C1 segment of cervical spinal cord (tissue), 14 donors: ENCODE measurements at regions not wholly inside any gene's neighbourhood (a gene's known extent, or its start where the extent isn't known, plus 50 kb on each side); places are given as distances from the start of the nearest gene placed in this dataset.
"Not testable (repeated sequence)": the region's sequence is repeated elsewhere in the genome, so short reads cannot be mapped to it uniquely, and the experiment has no call there.

Experiments
- DNase-seq, 14 donors: peaks; one replicate each; lab custom pipeline; 2025; lab: John Stamatoyannopoulos, UW

DNA sequence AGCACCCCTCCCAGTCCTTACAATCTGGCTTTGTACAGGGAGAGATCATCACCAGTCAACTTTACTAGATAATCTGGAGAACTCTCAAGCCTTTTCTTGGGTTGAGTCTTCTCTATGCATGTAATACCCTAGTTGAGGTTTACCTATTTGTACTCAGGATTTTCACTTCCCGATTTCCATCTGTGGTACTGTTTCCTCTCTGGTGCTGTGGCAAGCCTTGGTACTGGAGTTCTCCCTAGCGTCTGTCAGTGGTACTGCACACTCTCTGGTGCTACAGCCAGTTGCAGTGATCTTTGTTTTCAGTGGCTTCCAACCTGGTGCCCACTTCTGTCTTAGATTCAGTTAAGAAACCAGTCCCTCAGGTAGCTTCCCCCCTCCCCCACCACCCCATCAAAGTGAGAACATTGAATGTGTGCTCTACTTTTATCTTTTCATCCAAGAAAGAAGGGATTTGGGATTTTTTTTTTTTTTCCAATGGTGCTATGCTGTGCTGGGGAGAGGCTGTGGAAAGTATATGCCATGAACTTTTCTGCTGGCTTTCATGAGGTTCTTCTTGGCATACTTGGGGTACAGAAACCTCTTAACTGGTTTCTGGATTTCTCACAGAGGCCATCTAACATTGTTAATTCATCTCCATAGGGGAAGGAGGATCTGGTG, 69.4 kb upstream of the EVL start:
- peak in 5 of 14 donors; percentile 11 to 30 (median 18) for DNase-seq

DNA sequence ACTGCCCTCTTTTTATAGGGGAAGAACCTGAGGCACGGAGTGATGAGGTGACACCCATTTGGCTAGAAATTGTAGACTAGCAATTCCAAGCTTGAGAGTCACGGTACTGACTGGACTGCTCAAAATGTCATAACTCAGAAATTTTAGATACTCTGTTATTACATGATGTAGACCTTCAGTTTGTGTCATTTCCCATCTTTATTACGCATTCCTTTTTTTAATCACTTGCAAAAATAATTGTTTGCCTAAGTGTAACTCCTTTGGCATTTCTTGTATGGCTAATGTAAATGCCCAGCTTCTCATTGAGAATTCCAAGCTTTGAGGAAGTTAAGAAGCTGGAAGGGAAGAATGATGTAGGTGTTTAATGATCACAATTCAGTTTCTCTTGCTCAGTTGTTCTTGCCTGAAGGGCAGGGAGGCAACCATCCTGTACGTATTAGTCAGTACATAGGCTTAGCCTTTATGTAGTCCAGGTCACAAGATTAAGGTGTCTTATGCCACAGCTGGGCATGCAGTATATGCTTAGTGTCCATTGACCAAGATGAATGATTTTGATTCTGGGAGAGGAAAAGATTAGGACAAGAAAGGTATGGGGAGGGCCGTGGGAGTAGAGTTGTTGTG, 68.2 kb upstream of the EVL start:
- DNase-seq = no peak

DNA sequence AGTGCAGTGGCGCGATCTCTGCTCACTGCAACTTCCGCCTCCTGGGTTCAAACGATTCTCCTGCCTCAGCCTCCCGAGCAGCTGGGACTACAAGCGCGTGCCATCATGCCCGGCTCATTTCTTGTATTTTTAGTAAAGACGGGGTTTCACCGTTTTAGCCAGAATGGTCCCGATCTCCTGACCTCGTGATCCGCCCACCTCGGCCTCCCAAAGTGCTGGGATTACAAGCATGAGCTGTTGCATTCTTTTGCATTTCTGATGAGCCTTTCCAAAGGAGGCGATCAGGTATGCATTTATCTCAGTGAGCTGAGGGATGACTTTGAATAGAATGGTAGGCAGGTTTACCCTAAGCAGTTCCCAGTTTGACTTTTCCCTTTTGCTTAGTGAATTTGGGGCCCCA, 64.8 kb upstream of the EVL start:
- DNase-seq = not testable (repeated sequence)

DNA sequence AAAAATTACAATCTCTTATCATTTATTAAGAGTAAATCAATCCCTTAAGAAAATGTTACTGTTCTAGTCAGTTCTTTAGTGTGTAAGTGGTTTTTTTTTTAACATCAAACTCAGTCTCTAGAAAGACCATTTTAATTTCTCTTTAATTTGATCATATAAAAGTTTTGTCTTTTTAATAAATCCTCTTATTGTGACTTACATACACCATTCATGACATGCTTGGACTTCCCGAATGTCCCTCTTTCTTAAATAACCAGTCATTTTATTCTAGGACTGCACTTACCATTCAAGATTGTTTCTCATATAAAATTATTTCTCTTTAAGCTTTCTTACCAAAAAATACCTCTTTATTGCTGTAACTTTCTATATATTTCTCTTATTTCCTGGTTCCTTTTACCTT, 60.8 kb upstream of the EVL start:
- no peak for DNase-seq

DNA sequence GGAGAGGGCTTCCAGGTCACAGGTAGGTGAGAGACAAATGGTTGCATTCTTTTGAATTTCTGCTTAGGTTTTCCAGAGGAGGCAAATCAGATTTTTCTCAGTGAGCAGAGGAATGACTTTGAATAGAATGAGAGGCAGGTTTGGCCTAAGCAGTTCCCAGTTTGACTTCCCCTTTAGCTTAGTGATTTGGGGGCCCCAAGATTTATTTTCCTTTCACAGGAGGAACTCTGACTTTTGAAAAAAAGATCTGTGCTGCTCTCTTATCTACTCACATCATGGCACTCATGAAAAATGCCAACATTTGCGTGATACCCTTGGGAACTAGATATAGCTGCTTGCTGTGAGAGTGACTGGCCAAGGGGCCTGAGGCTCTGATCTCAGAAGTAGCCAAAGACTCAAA, 58.0 kb upstream of the EVL start:
- no peak for DNase-seq

DNA sequence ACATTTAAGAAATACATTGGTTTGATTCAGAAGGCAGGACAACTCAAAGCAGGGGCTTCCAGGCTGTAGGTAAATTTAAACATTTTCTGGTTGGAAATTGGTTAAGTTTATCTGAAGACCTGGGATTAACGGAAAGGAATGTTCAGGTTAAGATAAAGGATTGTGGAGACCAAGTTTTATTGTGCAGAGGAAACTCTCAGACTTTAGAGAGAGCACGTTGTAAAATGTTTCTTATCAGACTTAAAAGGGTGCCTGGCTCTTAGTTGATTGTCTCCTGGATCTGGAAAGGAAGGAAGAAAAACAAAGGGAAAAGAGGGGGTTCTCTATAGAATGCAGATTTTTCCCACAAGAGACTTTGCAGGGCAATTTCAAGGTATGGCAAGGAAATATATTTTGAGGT, 55.4 kb upstream of the EVL start:
- DNase-seq = not testable (repeated sequence)

DNA sequence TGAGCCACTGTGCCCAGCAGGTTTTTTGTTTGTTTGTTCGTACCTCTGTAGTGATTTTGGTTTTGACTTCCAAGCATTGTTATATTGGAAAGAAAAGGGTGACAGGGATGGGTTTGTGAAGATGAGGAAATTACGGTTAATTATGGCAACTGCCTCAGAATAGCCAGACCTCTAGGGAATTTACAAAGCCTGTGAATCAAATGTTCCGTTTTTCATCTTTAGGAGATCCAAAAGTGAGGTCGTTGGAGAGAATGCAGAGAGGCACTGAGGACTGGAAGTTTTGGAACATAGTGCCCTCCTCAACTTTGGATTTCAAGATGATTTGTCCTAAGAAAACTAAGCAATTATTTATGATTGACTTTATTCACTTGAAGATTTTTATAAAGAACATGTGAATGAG, 54.5 kb upstream of the EVL start:
- DNase-seq = no peak

DNA sequence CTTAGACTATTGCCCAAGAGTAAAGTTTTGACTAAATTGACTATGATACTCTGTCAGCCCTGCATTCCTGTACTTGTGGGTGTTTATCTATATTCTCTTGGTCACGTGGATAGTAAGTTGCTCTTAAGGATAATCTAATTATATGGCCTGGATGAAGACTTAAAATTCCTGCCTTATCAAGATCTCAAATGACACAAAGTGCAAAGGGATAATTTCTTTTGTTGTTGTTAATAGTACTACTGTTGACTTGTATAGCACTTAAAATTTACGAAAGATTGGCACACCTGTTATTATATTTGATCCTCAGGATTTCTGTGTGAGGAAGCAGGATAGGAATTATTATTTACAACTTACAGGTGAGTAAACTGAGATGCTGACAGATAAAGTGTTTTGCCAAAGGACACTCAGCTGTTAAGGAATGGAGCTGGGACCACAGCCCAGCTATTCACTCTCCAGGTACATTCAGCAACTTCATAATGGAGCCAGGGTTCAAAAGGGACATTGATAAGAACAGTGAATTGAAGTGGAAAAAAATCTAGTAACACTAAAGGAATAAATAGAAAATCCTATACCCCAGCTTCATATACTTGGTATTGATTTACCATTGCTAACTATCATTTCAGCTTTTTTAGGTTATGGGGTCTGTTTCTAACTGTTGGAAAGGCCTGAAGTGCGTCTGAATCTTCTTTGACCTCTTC, 53.4 kb upstream of the EVL start:
- DNase-seq = no peak

DNA sequence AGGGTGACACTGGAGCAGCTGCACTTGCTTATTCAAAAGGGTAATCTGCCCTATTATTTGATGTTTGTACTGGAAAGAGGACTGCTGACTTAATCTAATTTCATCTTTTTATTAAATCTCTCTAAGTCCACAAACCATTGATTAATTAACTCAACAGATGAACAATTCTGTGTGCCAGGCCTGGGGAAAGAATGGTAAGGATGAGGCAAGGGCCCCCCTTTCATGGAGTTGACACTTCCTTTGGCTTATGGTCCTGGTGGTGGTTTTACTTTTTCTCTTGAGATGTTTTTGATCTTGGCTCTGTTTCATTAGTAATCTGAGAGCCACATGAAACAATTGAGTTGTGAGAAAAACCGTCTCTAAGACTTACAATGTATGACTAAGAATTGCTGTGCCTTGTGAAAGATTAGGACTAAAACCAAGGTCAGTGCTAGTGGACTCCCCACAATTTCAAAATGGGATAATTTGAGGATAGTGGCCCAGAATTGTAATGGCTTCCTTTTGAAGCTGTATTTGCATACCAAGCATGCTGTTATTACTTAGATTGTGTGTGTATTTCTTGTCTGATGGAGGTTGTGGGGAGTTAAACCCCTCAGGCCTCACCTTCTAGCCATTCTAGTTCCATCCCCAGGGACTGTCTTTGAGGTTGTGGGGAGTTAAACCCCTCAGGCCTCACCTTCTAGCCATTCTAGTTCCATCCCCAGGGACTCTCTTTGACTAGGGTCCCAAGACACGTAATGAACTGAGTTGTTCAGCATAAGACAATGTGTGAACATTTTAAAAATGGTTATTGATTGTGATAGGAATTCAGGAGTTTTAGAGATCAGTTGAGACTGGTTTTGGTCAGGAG, 52.5 kb upstream of the EVL start:
- no peak for DNase-seq

DNA sequence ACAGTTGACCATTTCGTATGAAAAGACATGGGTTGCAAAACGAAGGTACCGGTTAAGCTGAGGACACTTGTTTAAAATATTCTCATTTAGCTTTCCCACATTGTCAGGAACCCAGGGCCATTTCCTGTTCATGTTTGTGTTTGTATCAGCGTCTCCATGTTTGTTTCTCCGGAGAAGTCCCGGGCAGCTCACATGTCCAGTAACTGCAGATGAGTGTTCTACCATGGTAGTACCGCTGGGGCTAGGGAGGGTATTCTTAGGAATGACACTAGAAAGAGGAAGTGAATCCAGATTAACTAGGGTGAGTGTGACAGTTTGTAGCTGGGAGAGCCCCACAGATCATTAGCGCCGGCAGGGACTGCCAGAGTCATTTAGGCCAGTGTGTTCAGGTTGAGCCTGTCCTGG, 50.0 kb upstream of the EVL start:
- DNase-seq = no peak
